Neural cell (in vitro differentiated cells): ENCODE measurements at regions not wholly inside any gene's neighbourhood (a gene's known extent, or its start where the extent isn't known, plus 50 kb on each side); places are given as distances from the start of the nearest gene placed in this dataset.

Experiments
- EP300 ChIP-seq: fragments of 450-650 bp; conservative IDR thresholded peaks from 2 replicates; pipeline ENCODE4 v1.6.1; 2014; ENCODE audit warnings: antibody characterized with exemption, mild to moderate bottlenecking, moderate library complexity; ENCODE audit not compliant: poor library complexity, severe bottlenecking
- EZH2 ChIP-seq: fragments of 200-600, 300-800 bp; shearing (Covaris generic), sonication (generic); IDR thresholded peaks from 2 replicates; pipeline ENCODE4 v1.6.1; 2014; ENCODE audit warnings: antibody characterized with exemption, low read length, borderline replicate concordance, mild to moderate bottlenecking; ENCODE audit not compliant: insufficient read depth, poor library complexity, severe bottlenecking
- POLR2AphosphoS5 ChIP-seq: IDR thresholded peaks from 2 replicates; pipeline ENCODE4 v1.6.1; 2012
- TAF1 ChIP-seq: IDR thresholded peaks from 2 replicates; pipeline ENCODE4 v1.6.1; 2012; ENCODE audit warnings: low read depth
- TF ChIP-seq, protein P1 (sequence below): fragments of 450-650 bp; IDR thresholded peaks from 2 replicates; pipeline ENCODE4 v1.5.1; 2014; ENCODE audit warnings: antibody characterized with exemption, mild to moderate bottlenecking, moderate library complexity; ENCODE audit not compliant: poor library complexity, severe bottlenecking

DNA sequence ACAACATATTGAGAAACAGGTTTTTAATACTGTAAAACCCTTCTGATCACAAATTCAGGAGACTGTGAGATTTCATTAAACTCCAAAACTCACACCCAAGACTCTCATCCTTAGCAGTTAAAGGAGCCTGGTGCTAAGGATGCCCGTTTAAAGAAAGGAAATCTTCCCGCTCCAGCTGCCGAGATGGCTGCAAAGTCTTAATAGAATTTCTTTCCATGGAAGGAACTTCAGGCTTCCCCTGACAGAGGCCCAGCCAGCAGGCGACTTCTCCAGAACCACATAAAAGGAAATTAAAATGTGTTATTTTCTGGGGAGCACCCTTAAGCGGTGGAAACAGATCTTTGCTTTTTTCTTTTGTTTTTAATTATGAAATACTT lies 104.7 kb upstream of the CHST15 start:
- TF ChIP-seq, protein P1, sequence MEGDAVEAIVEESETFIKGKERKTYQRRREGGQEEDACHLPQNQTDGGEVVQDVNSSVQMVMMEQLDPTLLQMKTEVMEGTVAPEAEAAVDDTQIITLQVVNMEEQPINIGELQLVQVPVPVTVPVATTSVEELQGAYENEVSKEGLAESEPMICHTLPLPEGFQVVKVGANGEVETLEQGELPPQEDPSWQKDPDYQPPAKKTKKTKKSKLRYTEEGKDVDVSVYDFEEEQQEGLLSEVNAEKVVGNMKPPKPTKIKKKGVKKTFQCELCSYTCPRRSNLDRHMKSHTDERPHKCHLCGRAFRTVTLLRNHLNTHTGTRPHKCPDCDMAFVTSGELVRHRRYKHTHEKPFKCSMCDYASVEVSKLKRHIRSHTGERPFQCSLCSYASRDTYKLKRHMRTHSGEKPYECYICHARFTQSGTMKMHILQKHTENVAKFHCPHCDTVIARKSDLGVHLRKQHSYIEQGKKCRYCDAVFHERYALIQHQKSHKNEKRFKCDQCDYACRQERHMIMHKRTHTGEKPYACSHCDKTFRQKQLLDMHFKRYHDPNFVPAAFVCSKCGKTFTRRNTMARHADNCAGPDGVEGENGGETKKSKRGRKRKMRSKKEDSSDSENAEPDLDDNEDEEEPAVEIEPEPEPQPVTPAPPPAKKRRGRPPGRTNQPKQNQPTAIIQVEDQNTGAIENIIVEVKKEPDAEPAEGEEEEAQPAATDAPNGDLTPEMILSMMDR: no peak
- TF ChIP-seq EZH2 (no peak), EP300 (no peak), POLR2AphosphoS5 (no peak), TAF1 (no peak)
